ENCODE measurements at regions not wholly inside any gene's neighbourhood (a gene's known extent, or its start where the extent isn't known, plus 50 kb on each side); places are given as distances from the start of the nearest gene placed in this dataset.

GRCh38 chr9:80507611-80508010, 935.8 kb downstream of the TLE4 start:
- no peak overlapping the region for H2BK12ac ChIP-seq (ENCODE audit: low read length in 2 of 2)
- DNase-seq = no peak
- H2AFZ ChIP-seq (ENCODE audit: low read depth, low read length) = no peak overlapping the region
- H3K36me3 ChIP-seq (ENCODE audit: control insufficient read depth in 1 of 2, insufficient read depth in 2 of 2, low read depth in 1 of 2, low read length in 2 of 2) = no peaks in the 10 kb centered on the region
- H3K4me3 ChIP-seq (ENCODE audit: insufficient read depth in 1 of 2, low read depth in 1 of 2, low read length in 2 of 2) = no peak overlapping the region
- H2BK5ac ChIP-seq (ENCODE audit: low read depth, low read length, poor library complexity, severe bottlenecking) = no peak overlapping the region
- no peaks in the 10 kb centered on the region for H3K9me3 ChIP-seq (ENCODE audit: control insufficient read depth, low read length)
- H4K91ac ChIP-seq (ENCODE audit: low read length) = no peak overlapping the region
- no peaks in the 10 kb centered on the region for H3K27me3 ChIP-seq (ENCODE audit: control insufficient read depth in 1 of 2, insufficient read depth in 1 of 2, low read length in 2 of 2)
- no peak overlapping the region for H2BK120ac ChIP-seq (ENCODE audit: low read depth, low read length)
- no peak overlapping the region for H3K4me2 ChIP-seq (ENCODE audit: low read length, poor library complexity, severe bottlenecking)
- 90% methylated on average over 3 of the region's 3 CpGs for WGBS
- no peak overlapping the region for H2AK5ac ChIP-seq (ENCODE audit: low read length, severe bottlenecking)
- no peak overlapping the region for H3K27ac ChIP-seq (ENCODE audit: low read length, poor library complexity, severe bottlenecking)
- H3K4ac ChIP-seq (ENCODE audit: low read depth in 1 of 2, low read length in 2 of 2) = no peak overlapping the region
- no peak overlapping the region for H3K18ac ChIP-seq (ENCODE audit: low read depth in 1 of 2, low read length in 2 of 2)
- H3K14ac ChIP-seq (ENCODE audit: low read length in 2 of 2) = no peak overlapping the region
- H3K79me1 ChIP-seq (replicated peaks; ENCODE audit: low read length, poor library complexity, severe bottlenecking) = no peaks in the 10 kb centered on the region
- no peak overlapping the region for H4K8ac ChIP-seq (ENCODE audit: low read length)
- no peak overlapping the region for H2BK15ac ChIP-seq (ENCODE audit: low read depth, poor library complexity, severe bottlenecking)
- no peak overlapping the region for H3K9ac ChIP-seq (ENCODE audit: low read length)
- no peak overlapping the region for H3K23ac ChIP-seq (ENCODE audit: low read length in 2 of 2)
- H3K4me1 ChIP-seq (ENCODE audit: control insufficient read depth, insufficient read depth, low read depth, low read length) = no peaks in the 10 kb centered on the region

GRCh38 chr9:80504601-80505230, 933.0 kb downstream of the TLE4 start:
- H3K4me3 ChIP-seq (ENCODE audit: insufficient read depth in 1 of 2, low read depth in 1 of 2, low read length in 2 of 2) = no peak overlapping the region
- no peaks in the 10 kb centered on the region for H3K4me1 ChIP-seq (ENCODE audit: control insufficient read depth, insufficient read depth, low read depth, low read length)
- WGBS = 45% methylated on average over 7 of the region's 7 CpGs
- H3K4ac ChIP-seq (ENCODE audit: low read depth in 1 of 2, low read length in 2 of 2) = no peak overlapping the region
- no peak overlapping the region for H3K23ac ChIP-seq (ENCODE audit: low read length in 2 of 2)
- no peak overlapping the region for H2BK15ac ChIP-seq (ENCODE audit: low read depth, poor library complexity, severe bottlenecking)
- H3K27me3 ChIP-seq (ENCODE audit: control insufficient read depth in 1 of 2, insufficient read depth in 1 of 2, low read length in 2 of 2) = no peaks in the 10 kb centered on the region
- no peak overlapping the region for H4K91ac ChIP-seq (ENCODE audit: low read length)
- no peak overlapping the region for H3K18ac ChIP-seq (ENCODE audit: low read depth in 1 of 2, low read length in 2 of 2)
- no peak overlapping the region for H3K14ac ChIP-seq (ENCODE audit: low read length in 2 of 2)
- no peak overlapping the region for H3K4me2 ChIP-seq (ENCODE audit: low read length, poor library complexity, severe bottlenecking)
- no peak overlapping the region for H2BK5ac ChIP-seq (ENCODE audit: low read depth, low read length, poor library complexity, severe bottlenecking)
- H3K27ac ChIP-seq (ENCODE audit: low read length, poor library complexity, severe bottlenecking) = no peak overlapping the region
- H4K8ac ChIP-seq (ENCODE audit: low read length) = no peak overlapping the region
- H2AK5ac ChIP-seq (ENCODE audit: low read length, severe bottlenecking) = no peak overlapping the region
- no peaks in the 10 kb centered on the region for H3K9me3 ChIP-seq (ENCODE audit: control insufficient read depth, low read length)
- H3K79me1 ChIP-seq (replicated peaks; ENCODE audit: low read length, poor library complexity, severe bottlenecking) = no peaks in the 10 kb centered on the region
- DNase-seq = peak; percentile 34
- H2BK12ac ChIP-seq (ENCODE audit: low read length in 2 of 2) = no peak overlapping the region
- H2AFZ ChIP-seq (ENCODE audit: low read depth, low read length) = no peak overlapping the region
- no peak overlapping the region for H3K9ac ChIP-seq (ENCODE audit: low read length)
- no peak overlapping the region for H2BK120ac ChIP-seq (ENCODE audit: low read depth, low read length)
- H3K36me3 ChIP-seq (ENCODE audit: control insufficient read depth in 1 of 2, insufficient read depth in 2 of 2, low read depth in 1 of 2, low read length in 2 of 2) = no peaks in the 10 kb centered on the region

GRCh38 chr9:80503671-80504281, 932.0 kb downstream of the TLE4 start:
- no CpG with 5 or more reads among the region's 2 CpGs for WGBS
- Histone ChIP-seq H3K9me3 (ENCODE audit: control insufficient read depth, low read length) (no peaks in the 10 kb centered on the region), H3K4me2 (ENCODE audit: low read length, poor library complexity, severe bottlenecking) (no peak overlapping the region)

GRCh38 chr9:80502306-80502705, 930.5 kb downstream of the TLE4 start:
- Histone ChIP-seq H3K79me1 (replicated peaks; ENCODE audit: low read length, poor library complexity, severe bottlenecking) (no peaks in the 10 kb centered on the region), H3K9ac (ENCODE audit: low read length) (no peak overlapping the region), H2BK15ac (ENCODE audit: low read depth, poor library complexity, severe bottlenecking) (no peak overlapping the region), H3K36me3 (ENCODE audit: control insufficient read depth in 1 of 2, insufficient read depth in 2 of 2, low read depth in 1 of 2, low read length in 2 of 2) (no peaks in the 10 kb centered on the region), H3K18ac (ENCODE audit: low read depth in 1 of 2, low read length in 2 of 2) (no peak overlapping the region), H2BK12ac (ENCODE audit: low read length in 2 of 2) (no peak overlapping the region), H2AFZ (ENCODE audit: low read depth, low read length) (no peak overlapping the region), H3K14ac (ENCODE audit: low read length in 2 of 2) (no peak overlapping the region), H2BK120ac (ENCODE audit: low read depth, low read length) (no peak overlapping the region), H2AK5ac (ENCODE audit: low read length, severe bottlenecking) (no peak overlapping the region), H3K27me3 (ENCODE audit: control insufficient read depth in 1 of 2, insufficient read depth in 1 of 2, low read length in 2 of 2) (no peaks in the 10 kb centered on the region), H3K27ac (ENCODE audit: low read length, poor library complexity, severe bottlenecking) (no peak overlapping the region), H4K8ac (ENCODE audit: low read length) (no peak overlapping the region), H4K91ac (ENCODE audit: low read length) (no peak overlapping the region), H3K9me3 (ENCODE audit: control insufficient read depth, low read length) (no peaks in the 10 kb centered on the region), H3K4me3 (ENCODE audit: insufficient read depth in 1 of 2, low read depth in 1 of 2, low read length in 2 of 2) (no peak overlapping the region), H3K4me2 (ENCODE audit: low read length, poor library complexity, severe bottlenecking) (no peak overlapping the region), H3K4me1 (ENCODE audit: control insufficient read depth, insufficient read depth, low read depth, low read length) (no peaks in the 10 kb centered on the region), H3K23ac (ENCODE audit: low read length in 2 of 2) (no peak overlapping the region), H3K4ac (ENCODE audit: low read depth in 1 of 2, low read length in 2 of 2) (no peak overlapping the region), H2BK5ac (ENCODE audit: low read depth, low read length, poor library complexity, severe bottlenecking) (no peak overlapping the region)
- WGBS = 89% methylated on average over 3 of the region's 5 CpGs
- no peak for DNase-seq

More at GRCh38 chr9:80503671-80504281, 932.0 kb downstream of the TLE4 start:
- Histone ChIP-seq H3K9ac (ENCODE audit: low read length) (no peak overlapping the region), H3K23ac (ENCODE audit: low read length in 2 of 2) (no peak overlapping the region), H3K4me3 (ENCODE audit: insufficient read depth in 1 of 2, low read depth in 1 of 2, low read length in 2 of 2) (no peak overlapping the region), H3K27me3 (ENCODE audit: control insufficient read depth in 1 of 2, insufficient read depth in 1 of 2, low read length in 2 of 2) (no peaks in the 10 kb centered on the region), H3K18ac (ENCODE audit: low read depth in 1 of 2, low read length in 2 of 2) (no peak overlapping the region), H2BK5ac (ENCODE audit: low read depth, low read length, poor library complexity, severe bottlenecking) (no peak overlapping the region), H3K27ac (ENCODE audit: low read length, poor library complexity, severe bottlenecking) (no peak overlapping the region), H3K79me1 (replicated peaks; ENCODE audit: low read length, poor library complexity, severe bottlenecking) (no peaks in the 10 kb centered on the region), H3K4me1 (ENCODE audit: control insufficient read depth, insufficient read depth, low read depth, low read length) (no peaks in the 10 kb centered on the region), H2BK120ac (ENCODE audit: low read depth, low read length) (no peak overlapping the region), H4K91ac (ENCODE audit: low read length) (no peak overlapping the region), H2BK12ac (ENCODE audit: low read length in 2 of 2) (no peak overlapping the region), H2AFZ (ENCODE audit: low read depth, low read length) (no peak overlapping the region), H3K36me3 (ENCODE audit: control insufficient read depth in 1 of 2, insufficient read depth in 2 of 2, low read depth in 1 of 2, low read length in 2 of 2) (no peaks in the 10 kb centered on the region), H3K14ac (ENCODE audit: low read length in 2 of 2) (no peak overlapping the region), H4K8ac (ENCODE audit: low read length) (no peak overlapping the region), H2AK5ac (ENCODE audit: low read length, severe bottlenecking) (no peak overlapping the region), H2BK15ac (ENCODE audit: low read depth, poor library complexity, severe bottlenecking) (no peak overlapping the region), H3K4ac (ENCODE audit: low read depth in 1 of 2, low read length in 2 of 2) (no peak overlapping the region)
- DNase-seq = peak; percentile 15

Measured in mesenchymal stem cell (in vitro differentiated cells and primary cell).